IMR-90 (cell line): ENCODE measurements at regions not wholly inside any gene's neighbourhood (a gene's known extent, or its start where the extent isn't known, plus 50 kb on each side); places are given as distances from the start of the nearest gene placed in this dataset.

Source experiments
- ATAC-seq: fragments of 200-7000 bp; cut with Tn5 transposase; 2 replicates; pipeline ENCODE4 v1.9.1; 2020; ENCODE audit warnings: low read depth, mild to moderate bottlenecking, moderate library complexity
- BruUV-seq: library from RNA; stranded (reverse); fragments of 400-500 nt; replicated peaks from 2 replicates; lab custom pipeline; 2021; lab: Mats Ljungman, UMichigan
- CTCF ChIA-PET: fragments of 300-600 bp; formaldehyde crosslinking; extraction: SDS; loops from one replicate; lab custom pipeline; 2021; ENCODE audit warnings: antibody characterized with exemption; lab: Yijun Ruan, JAX
- POLR2A ChIA-PET: fragments of 300-600 bp; sonication (Branson Sonifier 250); formaldehyde crosslinking; loops from one replicate; lab custom pipeline; 2022; ENCODE audit warnings: antibody characterized with exemption; ENCODE audit not compliant: unreplicated experiment; lab: Charles Lee
- DNase-seq: peaks from one replicate; pipeline ENCODE4 v3.0.0; 2013
- H2AFZ ChIP-seq: replicated peaks from 2 replicates; pipeline ENCODE3; 2013; ENCODE audit warnings: low read length, mild to moderate bottlenecking; ENCODE audit not compliant: poor library complexity
- H2AK5ac ChIP-seq: 2 replicates; pipeline ENCODE4 v1.6.1; 2013; ENCODE audit warnings: low read depth, low read length, inconsistent platforms
- H2AK9ac ChIP-seq: replicated peaks from 2 replicates; pipeline ENCODE3; 2013; ENCODE audit warnings: mild to moderate bottlenecking, low read depth, low read length, moderate library complexity; ENCODE audit not compliant: poor library complexity
- H2BK120ac ChIP-seq: 2 replicates; pipeline ENCODE4 v1.6.1; 2013; ENCODE audit warnings: low read depth, low read length, inconsistent platforms
- H2BK15ac ChIP-seq: 3 replicates; pipeline ENCODE4 v1.6.1; 2013; ENCODE audit warnings: low read depth, low read length, inconsistent platforms
- H2BK20ac ChIP-seq: 2 replicates; pipeline ENCODE4 v1.6.1; 2013; ENCODE audit warnings: low read depth, mild to moderate bottlenecking, inconsistent platforms, low read length, moderate library complexity
- H2BK5ac ChIP-seq: 2 replicates; pipeline ENCODE4 v1.6.1; 2013; ENCODE audit warnings: mild to moderate bottlenecking, low read depth, low read length, inconsistent platforms; ENCODE audit not compliant: poor library complexity, severe bottlenecking
- H3K14ac ChIP-seq: replicated peaks from 2 replicates; pipeline ENCODE4 v1.6.1; 2013; ENCODE audit warnings: low read depth, low read length, inconsistent platforms
- H3K18ac ChIP-seq: 2 replicates; pipeline ENCODE4 v1.6.1; 2013; ENCODE audit warnings: low read depth, low read length, control low read depth
- H3K23ac ChIP-seq: 2 replicates; pipeline ENCODE4 v1.6.1; 2013; ENCODE audit warnings: low read depth, low read length, inconsistent platforms
- H3K27ac ChIP-seq: 2 replicates; pipeline ENCODE4 v1.5.1; 2013; ENCODE audit warnings: mild to moderate bottlenecking, control low read depth, low read length; ENCODE audit not compliant: insufficient read depth
- H3K27me3 ChIP-seq: 2 replicates; pipeline ENCODE4 v1.6.1; 2013; ENCODE audit warnings: low read length; ENCODE audit not compliant: control insufficient read depth, insufficient read depth
- H3K36me3 ChIP-seq: 2 replicates; pipeline ENCODE4 v1.6.1; 2013; ENCODE audit warnings: low read length, mixed read lengths; ENCODE audit not compliant: control insufficient read depth, insufficient read depth
- H3K4ac ChIP-seq: 2 replicates; pipeline ENCODE4 v1.6.1; 2013; ENCODE audit warnings: low read depth, low read length, inconsistent platforms
- H3K4me1 ChIP-seq: 2 replicates; pipeline ENCODE4 v1.6.1; 2013; ENCODE audit warnings: low read length, mixed read lengths; ENCODE audit not compliant: control insufficient read depth, insufficient read depth
- H3K4me2 ChIP-seq: 2 replicates; pipeline ENCODE4 v1.6.1; 2013; ENCODE audit warnings: low read depth, mild to moderate bottlenecking, control low read depth, low read length, moderate library complexity
- H3K4me3 ChIP-seq: 2 replicates; pipeline ENCODE4 v1.5.1; 2013; ENCODE audit warnings: low read depth, mild to moderate bottlenecking, control low read depth, low read length, moderate library complexity; ENCODE audit not compliant: insufficient read depth
- H3K56ac ChIP-seq: 2 replicates; pipeline ENCODE4 v1.6.1; 2013; ENCODE audit warnings: low read length, inconsistent platforms; ENCODE audit not compliant: insufficient read depth; ENCODE audit errors: extremely low read depth
- H3K79me1 ChIP-seq, 2 experiments: 2 replicates each; pipeline ENCODE4 v1.6.1; 2013; ENCODE audit warnings: low read length in 2 of 2, inconsistent platforms in 1 of 2, low read depth in 1 of 2
- H3K9ac ChIP-seq: 2 replicates; pipeline ENCODE4 v1.6.1; 2013; ENCODE audit warnings: low read depth, low read length, control low read depth
- H3K9me1 ChIP-seq: 2 replicates; pipeline ENCODE4 v1.6.1; 2013; ENCODE audit warnings: low read length, inconsistent platforms; ENCODE audit not compliant: insufficient read depth
- H3K9me3 ChIP-seq: 2 replicates; pipeline ENCODE4 v1.6.1; 2013; ENCODE audit warnings: low read length; ENCODE audit not compliant: control insufficient read depth, insufficient read depth
- H4K20me1 ChIP-seq: 2 replicates; pipeline ENCODE4 v1.6.1; 2013; ENCODE audit warnings: low read length, inconsistent platforms; ENCODE audit not compliant: insufficient read depth
- H4K5ac ChIP-seq: 2 replicates; pipeline ENCODE4 v1.6.1; 2013; ENCODE audit warnings: mild to moderate bottlenecking, low read depth, low read length, control low read depth
- H4K8ac ChIP-seq, 2 experiments: 2 replicates each; pipeline ENCODE4 v1.6.1; 2013; ENCODE audit warnings: low read depth in 2 of 2, low read length in 2 of 2, control low read depth in 1 of 2, inconsistent platforms in 1 of 2
- H4K91ac ChIP-seq: 2 replicates; pipeline ENCODE4 v1.6.1; 2013; ENCODE audit warnings: low read depth, low read length, inconsistent platforms; ENCODE audit not compliant: insufficient read depth
- BHLHE40 ChIP-seq: fragments of 150-350 bp; IDR thresholded peaks from 2 replicates; pipeline ENCODE4 v1.6.1; 2016; ENCODE audit warnings: mild to moderate bottlenecking, low read depth, low read length
- CHD1 ChIP-seq: IDR thresholded peaks from 2 replicates; pipeline ENCODE4 v1.6.1; 2012; ENCODE audit warnings: low read depth, low read length, improper control_type of control experiment
- FOS ChIP-seq: fragments of 150-350 bp; IDR thresholded peaks from 2 replicates; pipeline ENCODE4 v1.6.1; 2016; ENCODE audit warnings: low read depth, low read length
- MAFK ChIP-seq: IDR thresholded peaks from 2 replicates; pipeline ENCODE4 v1.6.1; 2012; ENCODE audit warnings: low read depth, low read length, improper control_type of control experiment
- MXI1 ChIP-seq: IDR thresholded peaks from 2 replicates; pipeline ENCODE4 v1.6.1; 2012; ENCODE audit warnings: low read depth, mild to moderate bottlenecking, low read length, moderate library complexity, borderline replicate concordance
- NFE2L2 ChIP-seq: fragments of 150-350 bp; IDR thresholded peaks from 2 replicates; pipeline ENCODE4 v1.6.1; 2016; ENCODE audit warnings: low read depth, mild to moderate bottlenecking, low read length
- POLR2A ChIP-seq: IDR thresholded peaks from 2 replicates; pipeline ENCODE4 v1.6.1; 2012; ENCODE audit warnings: mild to moderate bottlenecking, low read depth, low read length
- RAD21 ChIP-seq: IDR thresholded peaks from 2 replicates; pipeline ENCODE4 v1.6.1; 2012; ENCODE audit warnings: low read length, improper control_type of control experiment
- RFX5 ChIP-seq: IDR thresholded peaks from 2 replicates; pipeline ENCODE4 v1.8.0; 2012; ENCODE audit warnings: low read depth, mild to moderate bottlenecking, low read length, moderate library complexity
- WGBS, 2 experiments: methylation state at CpG; one replicate each; pipeline versions ENCODE4 v1.1.5 to v1.1.7; 2013; ENCODE audit warnings: missing lambda C conversion rate in 2 of 2; ENCODE audit not compliant: insufficient read length in 1 of 2; ENCODE audit errors: extremely low coverage in 2 of 2; 5-methylcytosine and 5-hydroxymethylcytosine counted together
- dilution Hi-C: fragments of 300-500 bp; cut with HindIII; formaldehyde crosslinking; loops from one replicate; pipeline ENCODE4 v1.14.3; 2018; ENCODE audit warnings: low sequenced_read_pairs; ENCODE audit not compliant: unreplicated experiment
- in situ Hi-C: fragments of 300-500 bp; cut with MboI; formaldehyde crosslinking; loops from 3 replicates; pipeline ENCODE4 v1.14.3; 2019; ENCODE audit warnings: low sequenced_read_pairs, inconsistent platforms, mixed read lengths
- intact Hi-C: fragments of 100-400 bp; cut with micrococcal nuclease; formaldehyde crosslinking; loops from 2 replicates; pipeline ENCODE4 v1.10.0; 2022
- TF ChIP-seq, protein P1 (sequence below): fragments of 150-350 bp; IDR thresholded peaks from 2 replicates; pipeline ENCODE4 v1.6.1; 2017; ENCODE audit warnings: mild to moderate bottlenecking, antibody characterized with exemption, low read length, low read depth

DNA sequence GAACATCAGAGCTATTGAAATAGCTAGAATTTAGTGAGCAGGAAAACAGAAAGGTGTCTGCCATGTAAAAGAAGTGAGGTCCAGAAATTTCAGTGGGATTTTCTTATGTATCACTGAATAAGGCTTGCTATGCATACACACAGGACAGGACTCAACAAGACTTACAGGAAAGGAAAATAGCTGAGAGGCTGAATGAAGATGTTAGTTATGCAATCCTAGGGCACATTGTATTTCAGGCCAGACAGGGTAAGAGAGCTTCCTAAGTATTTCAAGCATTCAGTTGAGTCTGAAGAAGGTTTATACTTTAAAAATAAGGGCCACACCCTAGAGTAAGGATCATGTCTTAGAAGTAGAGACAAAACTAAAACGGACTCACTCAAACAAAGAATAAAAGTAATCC, 419.9 kb upstream of the PRR20A start:
- Histone ChIP-seq H4K91ac (no peak overlapping the region), H3K4me1 (no peaks in the 10 kb centered on the region), H3K9me1 (no peaks in the 10 kb centered on the region), H2BK20ac (no peak overlapping the region), H4K20me1 (no peaks in the 10 kb centered on the region), H3K27ac (no peak overlapping the region), H3K9ac (no peak overlapping the region), H3K18ac (no peak overlapping the region), H3K23ac (no peak overlapping the region), H4K5ac (no peak overlapping the region), H3K4me3 (no peak overlapping the region), H3K27me3 (no peaks in the 10 kb centered on the region), H4K8ac (no peak overlapping the region), H3K4me2 (no peak overlapping the region), H3K79me1 (no peaks in the 10 kb centered on the region), H2BK120ac (no peak overlapping the region), H3K4ac (no peak overlapping the region), H3K56ac (no peak overlapping the region), H3K36me3 (no peaks in the 10 kb centered on the region), H2AK9ac (no peak overlapping the region), H3K9me3 (0 out of 2 replicates have a peak, but pooled peaks cover 1% of the 10 kb centered on the region), H2BK5ac (no peak overlapping the region), H2BK15ac (no peak overlapping the region), H3K14ac (no peak overlapping the region), H2AK5ac (no peak overlapping the region), H2AFZ (no peak overlapping the region)
- ChIA-PET POLR2A (no interaction called here), CTCF (interaction anchor here (0.6 kb wide), 1 partner anchor 12 kb away, joined by 3 read pairs; no protein-coding TSS in a partner anchor)
- intact Hi-C loops: no loop called here
- TF ChIP-seq, protein P1, sequence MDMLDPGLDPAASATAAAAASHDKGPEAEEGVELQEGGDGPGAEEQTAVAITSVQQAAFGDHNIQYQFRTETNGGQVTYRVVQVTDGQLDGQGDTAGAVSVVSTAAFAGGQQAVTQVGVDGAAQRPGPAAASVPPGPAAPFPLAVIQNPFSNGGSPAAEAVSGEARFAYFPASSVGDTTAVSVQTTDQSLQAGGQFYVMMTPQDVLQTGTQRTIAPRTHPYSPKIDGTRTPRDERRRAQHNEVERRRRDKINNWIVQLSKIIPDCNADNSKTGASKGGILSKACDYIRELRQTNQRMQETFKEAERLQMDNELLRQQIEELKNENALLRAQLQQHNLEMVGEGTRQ: no peak
- TF ChIP-seq POLR2A: no peak
- no peak for TF ChIP-seq RFX5
- no peak for TF ChIP-seq MXI1
- no peak for TF ChIP-seq FOS
- no peak for TF ChIP-seq MAFK
- TF ChIP-seq RAD21: no peak
- TF ChIP-seq CHD1: no peak
- TF ChIP-seq NFE2L2: no peak
- TF ChIP-seq BHLHE40: no peak
- BruUV-seq: no TSS peak
- DNase-seq (no peak), ATAC-seq (no peak)
- dilution Hi-C loops: no loop called here
- WGBS, 2 experiments: no CpG with 5 or more reads among the region's 1 CpG
- in situ Hi-C loops: no loop called here
